Activated CD4-positive, alpha-beta T cell treated with anti-CD3 and anti-CD28 coated beads for 4 hours (primary cell): ENCODE measurements at regions not wholly inside any gene's neighbourhood (a gene's known extent, or its start where the extent isn't known, plus 50 kb on each side); places are given as distances from the start of the nearest gene placed in this dataset.

Experiments
- DNase-seq, 2 donors: peaks; one replicate each; pipeline ENCODE4 v3.0.0-alpha.2; 2020

- DNase-seq, result no peak
These were observed 89.2 kb upstream of the INHBA start for GRCh38 chr7:41792120-41792519.

DNA sequence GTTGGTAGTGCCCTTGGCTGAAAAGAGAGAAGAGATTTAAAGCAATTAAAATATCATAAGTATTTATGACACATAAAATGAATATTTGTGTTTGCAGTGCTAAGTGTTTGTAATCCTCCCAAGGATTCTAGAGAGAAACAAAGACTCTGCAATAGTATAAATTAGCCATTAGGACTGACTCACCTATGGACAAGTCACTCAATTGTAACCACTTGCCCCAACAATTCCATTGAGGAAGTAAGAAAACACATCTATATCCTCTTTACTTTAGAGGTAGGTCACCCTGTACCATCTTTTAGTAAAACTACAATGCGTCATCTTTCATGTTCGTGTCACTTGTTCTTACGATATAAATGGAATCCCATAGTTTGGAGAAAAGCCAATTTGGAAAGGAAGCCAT lies 85.7 kb upstream of the INHBA start:
- DNase-seq, result no peak

DNA sequence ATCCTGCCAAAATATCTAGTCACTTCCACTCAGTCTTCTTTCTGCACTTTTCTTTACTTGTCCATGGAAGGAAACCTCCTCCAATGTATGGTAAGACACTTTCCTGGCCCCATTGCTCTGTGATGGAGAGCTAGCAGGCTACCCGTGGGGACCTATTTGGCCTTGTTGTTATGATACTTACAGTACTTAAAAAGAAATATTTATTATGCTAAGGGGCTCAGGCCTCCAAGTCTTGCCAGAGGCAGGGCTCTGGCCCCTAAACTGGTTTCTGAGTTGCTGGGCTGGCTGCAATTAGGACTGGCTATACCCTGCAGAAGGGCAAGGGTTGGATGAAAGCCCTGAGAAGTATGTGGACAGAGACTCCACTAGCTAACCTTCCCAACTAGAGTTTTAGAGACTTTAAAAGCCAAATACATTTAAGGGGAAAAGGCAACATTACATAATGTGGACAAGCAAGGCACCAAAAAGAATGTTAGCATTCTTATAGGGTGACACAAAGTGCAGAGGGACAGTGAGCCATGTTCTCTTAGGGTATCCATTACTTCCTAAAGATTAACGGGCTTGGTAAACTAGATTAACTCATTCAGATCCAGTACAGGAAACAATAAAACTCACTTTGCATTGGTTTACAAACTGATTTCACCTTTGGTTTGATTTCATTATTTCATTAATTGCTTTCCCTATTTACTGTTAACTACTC lies 84.9 kb upstream of the INHBA start:
- DNase-seq, result no peak

GRCh38 chr7:41786944-41787343 lies 84.1 kb upstream of the INHBA start:
- no peak for DNase-seq

DNA sequence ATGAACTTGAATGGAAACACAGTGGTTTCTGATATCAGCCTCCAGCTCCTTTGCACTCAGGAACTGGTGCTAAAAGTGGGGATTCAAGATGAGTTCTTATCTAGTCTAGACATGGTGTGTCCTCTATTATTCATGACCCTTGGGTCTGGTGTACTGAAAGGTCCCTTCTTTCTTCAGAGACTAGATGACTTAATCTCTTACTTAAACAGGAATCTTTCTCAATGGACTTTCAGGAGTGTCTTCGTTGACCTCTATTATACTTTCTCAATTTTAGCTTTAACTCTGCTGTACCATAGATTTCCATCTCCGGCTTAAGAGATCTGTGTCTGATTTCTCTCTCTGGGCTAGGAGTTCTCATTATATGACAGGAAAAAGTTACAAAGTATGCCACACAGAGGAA lies 83.5 kb upstream of the INHBA start:
- DNase-seq, result no peak

GRCh38 chr7:41785840-41786239 lies 83.0 kb upstream of the INHBA start:
- DNase-seq, result no peak

- no peak for DNase-seq
These were observed 82.4 kb upstream of the INHBA start for GRCh38 chr7:41785265-41785664.

DNA sequence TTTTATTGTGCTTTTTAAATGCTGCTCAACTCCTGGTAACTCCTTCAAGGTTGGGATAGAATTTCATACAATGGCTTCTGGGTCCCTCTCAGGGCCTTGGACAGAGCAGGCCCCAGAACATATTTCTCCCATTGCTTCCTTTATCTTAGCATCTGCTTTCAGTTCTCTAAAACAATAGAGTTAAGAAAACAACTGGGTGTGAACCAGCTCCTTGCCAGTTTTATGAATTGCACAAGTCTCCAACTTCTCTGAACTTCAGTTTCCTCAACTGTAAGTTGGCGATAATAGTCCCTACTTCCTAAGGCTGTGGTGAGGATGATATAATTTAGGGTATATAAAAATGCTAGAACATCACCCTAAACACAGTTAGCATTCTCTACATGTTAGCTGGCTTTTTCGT lies 77.0 kb upstream of the INHBA start:
- DNase-seq, result no peak

- DNase-seq, result no peak
These were observed 75.2 kb upstream of the INHBA start for GRCh38 chr7:41777894-41778596.

- DNase-seq, result no peak
These were observed 72.1 kb upstream of the INHBA start for GRCh38 chr7:41774966-41775365.

GRCh38 chr7:41773756-41774155 lies 70.9 kb upstream of the INHBA start:
- no peak for DNase-seq

GRCh38 chr7:41771717-41772116 lies 68.8 kb upstream of the INHBA start:
- DNase-seq, result no peak

DNA sequence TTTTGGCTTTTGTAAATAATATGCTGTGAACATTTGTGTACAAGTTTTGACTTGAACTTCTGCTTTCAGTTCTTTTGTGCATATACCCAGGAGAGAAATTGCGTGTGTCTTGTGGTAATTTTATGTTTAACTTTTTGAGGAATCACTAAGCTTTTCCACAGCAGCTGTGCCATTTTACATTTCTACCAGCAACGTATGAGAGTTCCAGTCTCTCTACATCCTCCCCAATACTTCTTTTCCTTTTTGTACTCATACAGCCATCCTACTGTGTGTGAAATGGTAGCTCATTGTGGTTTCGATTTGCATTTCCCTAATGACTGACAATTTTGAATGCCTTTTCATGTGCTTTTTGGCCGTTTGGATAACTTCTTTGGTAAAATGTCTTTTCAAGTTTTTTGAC lies 66.3 kb upstream of the INHBA start:
- DNase-seq, result no peak

- no peak for DNase-seq
These were observed 60.7 kb upstream of the INHBA start for GRCh38 chr7:41763626-41764025.

DNA sequence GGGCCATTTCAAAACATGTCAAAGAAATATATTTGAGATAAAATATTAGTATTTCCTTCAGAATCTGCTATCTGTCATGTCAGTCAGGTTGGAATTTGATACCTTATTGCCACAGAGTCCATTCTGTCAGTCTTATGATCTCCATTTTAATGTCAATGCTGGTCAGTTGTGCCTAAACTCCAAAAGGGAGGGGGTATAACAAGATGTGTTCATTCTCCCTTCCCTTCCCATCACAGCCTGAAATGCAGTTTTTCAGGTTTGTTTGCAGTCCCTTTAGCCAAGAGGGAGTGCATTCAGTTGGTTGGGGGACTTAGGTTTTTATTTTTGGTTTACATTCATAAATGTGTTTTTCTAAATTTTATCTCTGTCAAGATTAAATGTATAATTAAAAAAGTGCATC lies 59.8 kb upstream of the INHBA start:
- DNase-seq, result no peak

DNA sequence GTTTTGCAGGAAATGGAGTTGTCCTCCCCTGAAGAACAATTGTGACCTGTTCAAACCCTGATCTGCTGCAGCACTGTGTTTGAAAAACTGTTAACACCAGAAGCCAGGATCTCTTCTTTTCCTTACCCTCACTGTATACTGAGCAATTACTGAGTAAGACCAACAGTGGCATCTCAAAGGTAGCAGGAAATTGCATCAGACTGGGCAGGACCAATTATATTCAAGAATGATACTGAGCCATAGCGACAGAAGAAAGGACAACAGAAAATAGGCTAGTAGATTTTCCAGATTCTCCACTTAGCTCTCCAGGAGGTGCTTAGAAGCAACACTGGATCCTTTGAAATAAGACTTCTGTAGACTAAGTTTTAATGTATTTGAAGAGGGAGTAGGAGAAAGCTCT lies 57.4 kb upstream of the INHBA start:
- no peak for DNase-seq

- DNase-seq, result no peak
These were observed 55.4 kb upstream of the INHBA start for GRCh38 chr7:41758321-41758720.

DNA sequence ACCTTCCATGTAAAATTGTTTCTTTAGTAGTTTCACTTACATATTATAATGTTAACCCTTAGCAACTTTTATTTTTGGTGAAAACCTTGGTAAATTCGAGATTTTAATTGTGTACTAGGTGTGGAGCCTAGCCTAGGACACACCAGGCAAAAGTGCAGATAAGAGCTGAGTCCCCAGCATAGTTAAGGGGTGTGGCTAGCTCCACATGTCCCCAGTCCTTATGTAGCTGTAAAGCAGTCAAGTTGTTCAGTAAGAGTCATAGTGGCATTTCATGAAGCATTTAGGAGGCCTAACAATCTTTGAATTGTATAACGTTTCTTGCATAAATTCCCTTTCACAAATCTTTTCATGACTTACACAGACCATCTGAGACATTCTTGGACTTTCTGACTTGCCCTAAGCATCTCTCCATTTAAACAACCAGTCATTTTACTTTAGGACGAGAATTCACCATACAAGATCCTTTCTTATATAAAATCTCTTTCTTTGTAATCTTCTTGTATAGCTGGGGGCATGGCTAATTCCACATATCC lies 53.8 kb upstream of the INHBA start:
- no peak for DNase-seq

- DNase-seq, result no peak
These were observed 52.2 kb upstream of the INHBA start for GRCh38 chr7:41755096-41755495.

GRCh38 chr7:41754046-41754445 lies 51.2 kb upstream of the INHBA start:
- DNase-seq, result no peak
